ENCODE measurements at regions not wholly inside any gene's neighbourhood (a gene's known extent, or its start where the extent isn't known, plus 50 kb on each side); places are given as distances from the start of the nearest gene placed in this dataset.

DNA sequence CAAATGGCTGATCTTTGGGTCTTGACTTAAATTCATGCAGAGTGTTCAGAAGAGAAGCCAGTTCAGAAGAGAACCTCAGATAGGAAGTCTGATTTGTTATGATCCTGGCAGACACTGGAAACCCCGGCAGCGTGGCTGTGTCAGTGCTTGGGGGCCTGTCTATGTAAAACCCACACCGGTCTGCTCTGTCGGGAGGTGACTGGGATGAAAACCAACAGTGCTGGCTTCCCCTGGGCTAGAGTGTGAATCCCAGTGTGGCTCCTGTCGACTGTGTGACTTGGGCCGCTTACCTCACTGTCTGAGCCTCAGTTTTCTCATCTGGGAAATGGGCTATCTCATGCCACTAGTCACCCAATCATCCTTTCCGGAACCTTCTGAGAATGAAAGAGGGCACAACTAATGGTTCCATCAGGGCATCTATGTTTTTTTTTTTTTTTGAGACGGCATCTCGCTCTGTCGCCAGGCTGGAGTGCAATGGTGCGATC lies 92.4 kb downstream of the FOXL1 start:
- Histone ChIP-seq H3K27me3 (no peaks in the 10 kb centered on the region), H3K27ac (no peak overlapping the region), H3K9me3 (no peaks in the 10 kb centered on the region), H3K4me3 (no peak overlapping the region), H3K36me3 (ENCODE audit: low read depth, missing control alignments) (no peaks in the 10 kb centered on the region), H3K4me1 (peaks cover 16% of the 10 kb centered on the region)
- TF ChIP-seq, protein P1, sequence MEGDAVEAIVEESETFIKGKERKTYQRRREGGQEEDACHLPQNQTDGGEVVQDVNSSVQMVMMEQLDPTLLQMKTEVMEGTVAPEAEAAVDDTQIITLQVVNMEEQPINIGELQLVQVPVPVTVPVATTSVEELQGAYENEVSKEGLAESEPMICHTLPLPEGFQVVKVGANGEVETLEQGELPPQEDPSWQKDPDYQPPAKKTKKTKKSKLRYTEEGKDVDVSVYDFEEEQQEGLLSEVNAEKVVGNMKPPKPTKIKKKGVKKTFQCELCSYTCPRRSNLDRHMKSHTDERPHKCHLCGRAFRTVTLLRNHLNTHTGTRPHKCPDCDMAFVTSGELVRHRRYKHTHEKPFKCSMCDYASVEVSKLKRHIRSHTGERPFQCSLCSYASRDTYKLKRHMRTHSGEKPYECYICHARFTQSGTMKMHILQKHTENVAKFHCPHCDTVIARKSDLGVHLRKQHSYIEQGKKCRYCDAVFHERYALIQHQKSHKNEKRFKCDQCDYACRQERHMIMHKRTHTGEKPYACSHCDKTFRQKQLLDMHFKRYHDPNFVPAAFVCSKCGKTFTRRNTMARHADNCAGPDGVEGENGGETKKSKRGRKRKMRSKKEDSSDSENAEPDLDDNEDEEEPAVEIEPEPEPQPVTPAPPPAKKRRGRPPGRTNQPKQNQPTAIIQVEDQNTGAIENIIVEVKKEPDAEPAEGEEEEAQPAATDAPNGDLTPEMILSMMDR (IDR thresholded peaks at IDR 0.05) = no peak
- TF ChIP-seq POLR2A (IDR thresholded peaks at IDR 0.05) = no peak
- no peak for DNase-seq
- intact Hi-C loops (cut with DNase I; ENCODE audit: low total_unique reads) = no loop called here
- WGBS, 2 donors = 76 to 84% methylated on average over 11 of the region's 11 CpGs

- Histone ChIP-seq H3K4me1 (peaks cover 16% of the 10 kb centered on the region), H3K27ac (no peak overlapping the region), H3K9me3 (no peaks in the 10 kb centered on the region), H3K4me3 (no peak overlapping the region), H3K36me3 (ENCODE audit: low read depth, missing control alignments) (no peaks in the 10 kb centered on the region), H3K27me3 (no peaks in the 10 kb centered on the region)
- intact Hi-C loops (cut with DNase I; ENCODE audit: low total_unique reads) = no loop called here
- DNase-seq = no peak
- TF ChIP-seq, protein P1 (IDR thresholded peaks at IDR 0.05) = no peak
- TF ChIP-seq POLR2A (IDR thresholded peaks at IDR 0.05) = no peak
- 30 to 38% methylated on average over 15 of the region's 15 CpGs for WGBS, 2 donors
Observed at GRCh38 chr16:86671486-86672178, 93.3 kb downstream of the FOXL1 start.

DNA sequence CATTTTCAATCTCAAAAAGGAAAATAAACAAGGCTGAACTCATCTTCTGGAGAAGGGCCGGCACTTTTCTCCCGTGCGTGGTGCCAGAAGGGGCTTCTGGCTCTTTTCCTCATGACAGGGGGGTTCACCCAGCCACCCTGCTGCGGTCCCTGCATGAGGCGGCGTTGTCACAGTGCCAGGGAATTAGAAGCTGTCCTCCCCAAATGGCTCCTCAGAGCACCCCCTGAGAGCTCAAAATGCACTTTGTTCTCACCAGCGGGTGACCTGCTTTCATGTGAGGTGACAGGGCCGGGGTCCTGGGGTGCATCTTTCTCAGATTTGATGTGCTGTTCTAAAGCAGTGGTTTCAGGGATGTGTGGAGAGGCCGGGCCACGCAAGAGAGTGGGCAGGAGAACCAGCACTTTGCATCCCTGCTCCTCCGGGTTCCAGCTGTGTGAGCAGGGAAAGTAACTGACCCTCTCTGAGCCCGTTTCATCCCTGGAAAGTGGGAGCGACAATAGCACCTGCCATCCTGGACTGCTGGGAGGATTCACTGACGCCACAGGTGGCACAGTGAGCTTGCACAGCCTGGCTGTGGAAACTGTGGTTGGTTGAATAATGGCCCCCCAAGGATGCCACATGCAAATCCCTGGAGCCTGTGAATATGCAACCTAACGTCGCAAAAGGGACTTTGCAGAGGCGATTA lies 94.0 kb downstream of the FOXL1 start:
- no peaks in the 10 kb centered on the region for H3K27me3 ChIP-seq
- 66 to 75% methylated on average over 13 to 17 of the region's 17 CpGs for WGBS, 2 donors
- no peak overlapping the region for H3K4me3 ChIP-seq
- intact Hi-C loops (cut with DNase I; ENCODE audit: low total_unique reads) = no loop called here
- H3K27ac ChIP-seq = no peak overlapping the region
- H3K36me3 ChIP-seq (ENCODE audit: low read depth, missing control alignments) = no peaks in the 10 kb centered on the region
- peaks cover 10% of the 10 kb centered on the region for H3K4me1 ChIP-seq
- no peaks in the 10 kb centered on the region for H3K9me3 ChIP-seq
- TF ChIP-seq, protein P1 (IDR thresholded peaks at IDR 0.05) = no peak
- no peak for DNase-seq

DNA sequence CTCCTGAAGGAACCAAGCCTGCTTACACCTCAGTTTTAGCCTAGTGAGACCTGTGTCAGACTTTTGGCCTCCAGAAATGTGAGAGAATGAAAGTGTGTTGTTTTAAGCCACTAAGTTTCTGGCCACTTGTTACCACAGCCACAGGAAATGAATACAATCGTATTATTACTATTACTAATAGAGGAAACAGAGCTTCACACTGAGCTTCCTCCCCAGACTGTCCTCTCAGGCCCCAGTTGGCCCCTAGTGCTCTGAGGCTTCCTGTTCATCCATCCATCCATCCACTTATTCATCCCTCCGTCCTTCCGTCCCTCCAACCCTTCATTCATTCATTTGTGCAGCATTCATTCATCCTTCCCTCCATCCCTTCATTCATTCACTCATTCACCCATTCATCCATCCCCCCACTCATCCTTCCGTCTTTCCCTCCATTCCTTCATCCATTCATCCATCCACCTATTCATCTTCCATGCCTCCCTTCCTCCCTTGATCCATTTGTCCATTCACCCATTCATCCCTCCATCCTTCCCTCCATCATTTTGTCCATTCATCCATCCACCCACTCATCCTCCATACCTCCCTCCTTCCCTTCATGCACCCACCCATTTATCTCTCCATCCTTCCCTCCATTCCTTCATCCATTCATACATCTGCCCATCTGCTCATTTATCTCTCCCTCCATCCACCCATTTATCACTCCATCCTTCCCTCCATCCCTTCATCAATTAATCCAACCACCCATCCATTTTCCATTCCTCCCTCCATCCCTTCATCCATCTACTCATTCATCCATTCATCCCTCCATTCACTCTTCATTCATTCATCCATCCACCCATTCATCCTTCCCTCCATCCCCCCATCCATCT lies 95.0 kb downstream of the FOXL1 start:
- Histone ChIP-seq H3K4me1 (peaks cover 5% of the 10 kb centered on the region), H3K36me3 (ENCODE audit: low read depth, missing control alignments) (no peaks in the 10 kb centered on the region), H3K27me3 (no peaks in the 10 kb centered on the region), H3K4me3 (no peak overlapping the region), H3K9me3 (no peaks in the 10 kb centered on the region), H3K27ac (no peak overlapping the region)
- intact Hi-C loops (cut with DNase I; ENCODE audit: low total_unique reads) = no loop called here
- no peak for TF ChIP-seq POLR2A (IDR thresholded peaks at IDR 0.05)
- TF ChIP-seq, protein P1 (IDR thresholded peaks at IDR 0.05) = no peak
- no peak for DNase-seq
- 90 to 91% methylated on average over 4 of the region's 4 CpGs for WGBS, 2 donors
